Esophagus squamous epithelium (tissue), 5 donors: ENCODE measurements at regions not wholly inside any gene's neighbourhood (a gene's known extent, or its start where the extent isn't known, plus 50 kb on each side); places are given as distances from the start of the nearest gene placed in this dataset.
"Not testable (repeated sequence)": the region's sequence is repeated elsewhere in the genome, so short reads cannot be mapped to it uniquely, and the experiment has no call there.

Experiments used
- DNase-seq: peaks from one replicate; lab custom pipeline; 2025; lab: John Stamatoyannopoulos, UW
- H3K27ac ChIP-seq, 4 donors: fragments of 200-600 bp; sonication (generic); one replicate each; pipeline ENCODE4 v1.5.1; 2016 to 2019; ENCODE audit warnings: mild to moderate bottlenecking in 1 of 4
- H3K27me3 ChIP-seq, 4 donors: fragments of 200-600 bp; sonication (generic); 1 replicate in 3 of 4; 2 replicates in 1 of 4; pipeline versions ENCODE4 v1.5.1 to v1.6.0; 2017 to 2021; ENCODE audit warnings: antibody characterized with exemption in 1 of 4
- H3K36me3 ChIP-seq, 3 donors: fragments of 200-600 bp; sonication (generic); one replicate each; pipeline ENCODE4 v1.5.1; 2016 to 2019
- H3K4me1 ChIP-seq, 3 donors: fragments of 200-600 bp; sonication (generic); one replicate each; pipeline ENCODE4 v1.5.1; 2017 to 2019
- H3K4me3 ChIP-seq, 4 donors: fragments of 200-600 bp; sonication (generic); 1 replicate in 3 of 4; 2 replicates in 1 of 4; pipeline ENCODE4 v1.5.1; 2016 to 2019; ENCODE audit warnings: mild to moderate bottlenecking in 2 of 4, moderate library complexity in 1 of 4
- H3K9me3 ChIP-seq, 3 donors: fragments of 200-600 bp; sonication (generic); one replicate each; pipeline ENCODE4 v1.5.1; 2016 to 2019
- CTCF ChIP-seq, 6 experiments: fragments of 450-650 bp in 4 of 6; fragments of 200-600 bp in 2 of 6; sonication (generic) in 2 of 6; IDR thresholded peaks; one replicate each; pipeline ENCODE4 v1.5.1; 2016 to 2019; ENCODE audit warnings: antibody characterized with exemption in 6 of 6, mild to moderate bottlenecking in 4 of 6, moderate library complexity in 4 of 6
- POLR2A ChIP-seq, 4 donors: fragments of 450-650 bp; IDR thresholded peaks; one replicate each; pipeline ENCODE4 v1.6.1; 2017; ENCODE audit warnings: antibody characterized with exemption in 4 of 4, mild to moderate bottlenecking in 4 of 4, moderate library complexity in 3 of 4
- WGBS, 2 donors: methylation state at CpG; one replicate each; pipeline ENCODE4 v1.1.5; 2018; 5-methylcytosine and 5-hydroxymethylcytosine counted together
- intact Hi-C: fragments of 100-400 bp; cut with DNase I; formaldehyde crosslinking; loops from one replicate; pipeline ENCODE4 v1.15.0; 2022
- donor health status: DM: yes; HTN: yes; CAD: no.

- intact Hi-C loops: no loop called here
- no peak overlapping the region for H3K4me3 ChIP-seq
- no peaks in the 10 kb centered on the region for H3K4me1 ChIP-seq
- 89 to 91% methylated on average over 10 to 17 of the region's 26 CpGs for WGBS, 2 donors
- no peaks in the 10 kb centered on the region for H3K36me3 ChIP-seq
- no peak overlapping the region for H3K27ac ChIP-seq
- H3K9me3 ChIP-seq: no peaks in the 10 kb centered on the region
- TF ChIP-seq CTCF (IDR thresholded peaks at IDR 0.05) (no peak), POLR2A (IDR thresholded peaks at IDR 0.05) (no peak)
- DNase-seq: no peak
- no peaks in the 10 kb centered on the region for H3K27me3 ChIP-seq
Measured at GRCh38 chr4:65241257-65241997, 428.9 kb downstream of the EPHA5 start.

GRCh38 chr4:65234061-65234460, 436.2 kb downstream of the EPHA5 start:
- no peaks in the 10 kb centered on the region for H3K27me3 ChIP-seq
- H3K27ac ChIP-seq: no peak overlapping the region
- no peaks in the 10 kb centered on the region for H3K4me1 ChIP-seq
- intact Hi-C loops: no loop called here
- no peak for DNase-seq
- no peak overlapping the region for H3K4me3 ChIP-seq
- H3K9me3 ChIP-seq: no peaks in the 10 kb centered on the region
- 90 to 94% methylated on average over 2 of the region's 2 CpGs for WGBS, 2 donors
- no peak for TF ChIP-seq POLR2A (IDR thresholded peaks at IDR 0.05)
- no peak for TF ChIP-seq CTCF (IDR thresholded peaks at IDR 0.05)
- H3K36me3 ChIP-seq: no peaks in the 10 kb centered on the region

- no peak for DNase-seq
- intact Hi-C loops: no loop called here
Measured at GRCh38 chr4:65227628-65228027, 442.7 kb downstream of the EPHA5 start.

GRCh38 chr4:65223601-65224000, 446.7 kb downstream of the EPHA5 start:
- 53 to 71% methylated on average over 2 of the region's 2 CpGs for WGBS, 2 donors
- Histone ChIP-seq H3K4me3 (no peak overlapping the region), H3K27me3 (no peaks in the 10 kb centered on the region), H3K4me1 (no peaks in the 10 kb centered on the region), H3K9me3 (no peaks in the 10 kb centered on the region), H3K36me3 (no peaks in the 10 kb centered on the region), H3K27ac (no peak overlapping the region)
- intact Hi-C loops: no loop called here
- no peak for DNase-seq
- TF ChIP-seq CTCF (IDR thresholded peaks at IDR 0.05) (no peak), POLR2A (IDR thresholded peaks at IDR 0.05) (no peak)

More at GRCh38 chr4:65227628-65228027, 442.7 kb downstream of the EPHA5 start:
- no peaks in the 10 kb centered on the region for H3K9me3 ChIP-seq
- H3K27me3 ChIP-seq: no peaks in the 10 kb centered on the region
- H3K4me1 ChIP-seq: no peaks in the 10 kb centered on the region
- TF ChIP-seq POLR2A (IDR thresholded peaks at IDR 0.05) (no peak), CTCF (IDR thresholded peaks at IDR 0.05) (no peak)
- H3K27ac ChIP-seq: no peak overlapping the region
- H3K36me3 ChIP-seq: no peaks in the 10 kb centered on the region
- H3K4me3 ChIP-seq: no peak overlapping the region

- H3K36me3 ChIP-seq, intact Hi-C loops, H3K9me3 ChIP-seq, H3K27me3 ChIP-seq, DNase-seq, H3K4me3 ChIP-seq, H3K4me1 ChIP-seq, H3K27ac ChIP-seq: not testable (repeated sequence)
- 87 to 90% methylated on average over 11 of the region's 11 CpGs for WGBS, 2 donors
Measured at GRCh38 chr4:65223074-65223473, 447.2 kb downstream of the EPHA5 start.
